K562 (cell line): ENCODE measurements at regions not wholly inside any gene's neighbourhood (a gene's known extent, or its start where the extent isn't known, plus 50 kb on each side); places are given as distances from the start of the nearest gene placed in this dataset.

Experiments
- ATAC-seq: fragments of 200-7000 bp; cut with Tn5 transposase; 3 replicates; pipeline ENCODE4 v1.9.1; 2020; ENCODE audit warnings: moderate library complexity
- BruUV-seq: library from RNA; stranded (reverse); fragments of 400-500 nt; replicated peaks from 2 replicates; lab custom pipeline; 2021; lab: Mats Ljungman, UMichigan
- CTCF ChIA-PET: fragments of 300-600 bp; formaldehyde crosslinking; extraction: SDS; loops from one replicate; lab custom pipeline; 2021; ENCODE audit warnings: low intra/inter-chr PET ratio; lab: Yijun Ruan, JAX
- POLR2A ChIA-PET: fragments of 300-600, 350-650 bp; sonication (Branson Sonifier 250); formaldehyde crosslinking; extraction: SDS; loops from one replicate; lab custom pipeline; 2021; ENCODE audit warnings: antibody characterized with exemption, inconsistent platforms; lab: Yijun Ruan, JAX
- DNase-seq, 4 experiments: peaks; one replicate each; pipeline versions ENCODE4 v3.0.0 to v3.0.0-alpha.2; 2011 to 2018; ENCODE audit warnings: low spot score in 3 of 4, mixed read lengths in 3 of 4; ENCODE audit errors: extremely low read depth in 1 of 4
- FAIRE-seq: peaks from 2 replicates; lab custom pipeline; 2011; peaks lifted over from hg19 to GRCh38; lab: Jason Lieb, UNC
- H2AFZ ChIP-seq: 2 replicates; pipeline ENCODE4 v1.6.0; 2011; ENCODE audit warnings: low read depth, low read length, control low read depth, inconsistent platforms
- H3K27ac ChIP-seq: fragments of 200-600 bp; 3 replicates; pipeline ENCODE4 v1.8.0; 2011; ENCODE audit warnings: low read depth, mild to moderate bottlenecking, control low read depth, inconsistent platforms, low read length, moderate library complexity, mixed read lengths; ENCODE audit errors: extremely low read depth
- H3K27me3 ChIP-seq, 2 experiments: fragments of 300-600 bp in 1 of 2; 2 replicates in 1 of 2; 3 replicates in 1 of 2; pipeline versions ENCODE4 v1.6.0 to v1.8.0; 2011; ENCODE audit warnings: inconsistent platforms in 2 of 2, low read length in 2 of 2, mild to moderate bottlenecking in 1 of 2, mixed read lengths in 1 of 2, moderate library complexity in 1 of 2; ENCODE audit not compliant: control insufficient read depth in 2 of 2, insufficient read depth in 2 of 2
- H3K36me3 ChIP-seq: fragments of 300-600 bp; 3 replicates; pipeline ENCODE4 v1.8.0; 2011; ENCODE audit warnings: mild to moderate bottlenecking, low read length, inconsistent platforms; ENCODE audit not compliant: control insufficient read depth, insufficient read depth
- H3K4me1 ChIP-seq, 2 experiments: fragments of 200-600 bp in 1 of 2; replicated peaks in 1 of 2; 2 replicates in 1 of 2; 3 replicates in 1 of 2; pipeline versions ENCODE4 v1.5.1 to v1.8.0; 2011; ENCODE audit warnings: inconsistent platforms in 2 of 2, low read length in 2 of 2, mild to moderate bottlenecking in 1 of 2, mixed read lengths in 1 of 2, moderate library complexity in 1 of 2; ENCODE audit not compliant: control insufficient read depth in 2 of 2, insufficient read depth in 2 of 2
- H3K4me2 ChIP-seq: 2 replicates; pipeline ENCODE4 v1.6.1; 2011; ENCODE audit warnings: low read length, control low read depth, inconsistent platforms, mixed read lengths; ENCODE audit not compliant: insufficient read depth
- H3K4me3 ChIP-seq: fragments of 200-600 bp; sonication (generic), shearing (Covaris generic); 2 replicates; pipeline ENCODE4 v1.5.1; 2016; ENCODE audit warnings: control low read depth, inconsistent platforms
- H3K79me2 ChIP-seq: fragments of 200-600 bp; 3 replicates; pipeline ENCODE4 v1.8.0; 2011; ENCODE audit warnings: low read length, inconsistent platforms; ENCODE audit not compliant: control insufficient read depth, insufficient read depth
- H3K9ac ChIP-seq, 2 experiments: 2 replicates each; pipeline versions ENCODE4 v1.6.0 to v1.6.1; 2011; ENCODE audit warnings: low read depth in 2 of 2, low read length in 2 of 2, control low read depth in 1 of 2, inconsistent platforms in 1 of 2, mild to moderate bottlenecking in 1 of 2, mixed read lengths in 1 of 2; ENCODE audit not compliant: insufficient read depth in 1 of 2
- H3K9me1 ChIP-seq: one replicate; pipeline ENCODE4 v1.6.0; 2011; ENCODE audit warnings: inconsistent platforms, mild to moderate bottlenecking, low read length, moderate library complexity; ENCODE audit not compliant: control insufficient read depth, insufficient read depth
- H3K9me3 ChIP-seq: replicated peaks from 2 replicates; pipeline ENCODE4 v1.5.1; 2011; ENCODE audit warnings: low read depth, low read length, inconsistent platforms; ENCODE audit not compliant: control insufficient read depth, insufficient read depth
- H4K20me1 ChIP-seq: replicated peaks from 2 replicates; pipeline ENCODE4 v1.6.1; 2011; ENCODE audit warnings: low read length, inconsistent platforms, mixed read lengths; ENCODE audit not compliant: control insufficient read depth, insufficient read depth
- ARHGAP35 ChIP-seq: fragments of 450-650 bp; IDR thresholded peaks from 2 replicates; pipeline ENCODE4 v1.6.1; 2018; ENCODE audit not compliant: partially characterized antibody
- BCLAF1 ChIP-seq, 2 experiments: fragments of 450-650 bp in 1 of 2; IDR thresholded peaks; 2 replicates each; pipeline ENCODE4 v1.6.1; 2011 to 2017; ENCODE audit warnings: low read depth in 2 of 2, antibody characterized with exemption in 1 of 2, borderline replicate concordance in 1 of 2, low read length in 1 of 2, mild to moderate bottlenecking in 1 of 2, mixed read lengths in 1 of 2; ENCODE audit not compliant: control insufficient read depth in 1 of 2
- HNRNPLL ChIP-seq: fragments of 200-400 bp; formaldehyde crosslinking; IDR thresholded peaks from 2 replicates; pipeline ENCODE4 v1.6.1; 2017; ENCODE audit warnings: low read length, low read depth, mild to moderate bottlenecking; ENCODE audit not compliant: poor library complexity, severe bottlenecking
- KLF1 ChIP-seq: fragments of 450-650 bp; IDR thresholded peaks from 2 replicates; pipeline ENCODE4 v1.6.1; 2016; ENCODE audit warnings: missing genetic modification characterization, missing compliant biosample characterization
- MLX ChIP-seq, 2 experiments: fragments of 450-650 bp in 1 of 2; sonication (generic) in 1 of 2; formaldehyde crosslinking; conservative IDR thresholded peaks; 2 replicates each; pipeline versions ENCODE4 v1.4.0 to v1.8.1; 2020 to 2022; ENCODE audit warnings: mild to moderate bottlenecking in 1 of 2, missing genetic modification reagents in 1 of 2
- ZFP36 ChIP-seq: fragments of 150-350 bp; IDR thresholded peaks from 2 replicates; pipeline ENCODE4 v1.6.1; 2018; ENCODE audit warnings: low read length, low read depth; ENCODE audit not compliant: partially characterized antibody
- ZNF436 ChIP-seq: fragments of 250-450, 450-650 bp; sonication (Bioruptor Pico); formaldehyde crosslinking; IDR thresholded peaks from 2 replicates; pipeline ENCODE4 v1.7.0; 2020; ENCODE audit warnings: mild to moderate bottlenecking
- ZNF830 ChIP-seq: fragments of 250-450 bp; sonication (Bioruptor Pico); IDR thresholded peaks from 2 replicates; pipeline ENCODE4 v1.5.0; 2021; ENCODE audit warnings: mild to moderate bottlenecking
- WGBS: fragments of 100-300 bp; shearing (Covaris generic); methylation state at CpG from one replicate; pipeline ENCODE4 v1.1.6; 2016; ENCODE audit warnings: low coverage, mixed read lengths; ENCODE audit not compliant: insufficient coverage; ENCODE audit errors: missing lambda C conversion rate; 5-methylcytosine and 5-hydroxymethylcytosine counted together
- in situ Hi-C: fragments of 300-500 bp; cut with MboI; formaldehyde crosslinking; loops from 4 replicates; pipeline ENCODE4 v1.15.0; 2018; ENCODE audit warnings: inconsistent platforms, mixed read lengths
- intact Hi-C: fragments of 100-400 bp; cut with micrococcal nuclease; formaldehyde crosslinking; loops from 2 replicates; pipeline ENCODE4 v1.14.2; 2022
- TF ChIP-seq, protein P1 (sequence below): sonication (generic); IDR thresholded peaks from 2 replicates; pipeline ENCODE4 v1.6.1; 2016

DNA sequence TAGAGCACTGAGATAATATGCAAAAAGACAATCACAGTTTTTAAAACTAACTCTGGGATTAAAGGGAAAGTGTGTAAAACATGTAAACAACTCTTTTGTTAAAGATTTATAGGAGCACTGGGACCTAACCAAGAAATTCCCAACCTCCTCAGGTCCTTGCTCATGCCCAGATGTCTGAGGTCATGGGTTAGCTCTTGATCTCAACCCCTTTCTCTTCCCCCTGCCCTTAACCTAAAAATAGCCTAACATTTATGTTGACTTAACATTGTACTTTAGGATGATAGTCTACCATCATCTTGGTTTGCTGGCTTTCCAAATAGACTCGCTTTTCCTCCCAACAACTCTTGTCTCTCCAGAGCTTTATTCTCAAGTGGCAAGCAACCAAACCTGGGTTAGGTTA lies 258.2 kb upstream of the FAT3 start:
- POLR2A ChIA-PET: no interaction called here
- BruUV-seq: no TSS peak
- in situ Hi-C loops (no loop called here), intact Hi-C loops (no loop called here)
- ATAC-seq (no peak), FAIRE-seq (no peak), DNase-seq (no peak)
- Histone ChIP-seq H3K79me2 (no peaks in the 10 kb centered on the region), H4K20me1 (no peaks in the 10 kb centered on the region), H3K27ac (no peak overlapping the region), H3K27me3 (no peaks in the 10 kb centered on the region), H3K4me1 (no peaks in the 10 kb centered on the region), H3K9ac (no peak overlapping the region), H3K9me3 (no peaks in the 10 kb centered on the region), H3K4me2 (no peak overlapping the region), H2AFZ (no peak overlapping the region), H3K9me1 (no peaks in the 10 kb centered on the region), H3K36me3 (no peaks in the 10 kb centered on the region), H3K4me3 (no peak overlapping the region)
- WGBS: 25% methylated on average over 1 of the region's 1 CpG
- CTCF ChIA-PET: no interaction called here
- no peak for TF ChIP-seq ZNF436 (CRISPR knock-in tag)
- TF ChIP-seq, protein P1, sequence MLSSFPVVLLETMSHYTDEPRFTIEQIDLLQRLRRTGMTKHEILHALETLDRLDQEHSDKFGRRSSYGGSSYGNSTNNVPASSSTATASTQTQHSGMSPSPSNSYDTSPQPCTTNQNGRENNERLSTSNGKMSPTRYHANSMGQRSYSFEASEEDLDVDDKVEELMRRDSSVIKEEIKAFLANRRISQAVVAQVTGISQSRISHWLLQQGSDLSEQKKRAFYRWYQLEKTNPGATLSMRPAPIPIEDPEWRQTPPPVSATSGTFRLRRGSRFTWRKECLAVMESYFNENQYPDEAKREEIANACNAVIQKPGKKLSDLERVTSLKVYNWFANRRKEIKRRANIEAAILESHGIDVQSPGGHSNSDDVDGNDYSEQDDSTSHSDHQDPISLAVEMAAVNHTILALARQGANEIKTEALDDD: no peak
- TF ChIP-seq HNRNPLL: no peak
- no peak for TF ChIP-seq KLF1 (tag)
- no peak for TF ChIP-seq ZNF830 (CRISPR knock-in tag)
- no peak for TF ChIP-seq ZFP36
- no peak for TF ChIP-seq MLX (CRISPR knock-in tag; conservative IDR thresholded peaks at IDR 0.05)
- TF ChIP-seq ARHGAP35: no peak
- TF ChIP-seq BCLAF1 (IDR thresholded peaks at IDR 0.05; ENCODE audit: borderline replicate concordance in 1 of 2, control insufficient read depth in 1 of 2, low read depth in 2 of 2, low read length in 1 of 2): no peak
